ENCODE measurements at regions not wholly inside any gene's neighbourhood (a gene's known extent, or its start where the extent isn't known, plus 50 kb on each side); places are given as distances from the start of the nearest gene placed in this dataset.

DNA sequence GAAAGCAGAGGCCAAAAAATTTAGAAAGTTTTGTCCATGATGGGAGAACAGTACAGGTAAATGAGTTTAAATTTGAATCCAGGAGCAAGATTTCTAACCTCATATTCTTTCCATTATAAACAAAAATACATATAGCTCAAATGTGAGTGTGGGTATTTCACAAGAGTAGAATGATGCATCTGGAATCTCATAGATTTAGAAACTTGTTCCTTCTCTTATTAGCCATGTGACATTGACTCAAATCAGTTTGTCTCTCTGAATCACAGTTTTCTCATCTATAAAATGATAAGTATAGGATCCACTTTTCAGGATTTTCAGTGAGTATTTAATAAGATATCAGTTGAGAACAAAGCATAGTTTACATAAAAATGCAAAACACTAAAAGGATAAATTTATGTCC is 436.3 kb upstream of the PAPPA start:
- DNase-seq (no peak), ATAC-seq (replicated peaks) (no peak)
- Mint-ChIP-seq H3K27me3 (no peaks in the 10 kb centered on the region), H3K36me3 (ENCODE audit: insufficient read depth) (no peaks in the 10 kb centered on the region), H3K27ac (no peak overlapping the region), H3K9me3 (peaks cover 7% of the 10 kb centered on the region in 2 donors), H3K4me1 (ENCODE audit: low read depth in 2 of 2) (no peaks in the 10 kb centered on the region), H3K4me3 (no peak overlapping the region)

- Mint-ChIP-seq H3K36me3 (ENCODE audit: insufficient read depth) (no peaks in the 10 kb centered on the region), H3K27ac (no peak overlapping the region), H3K27me3 (no peaks in the 10 kb centered on the region), H3K9me3 (peaks cover 7% of the 10 kb centered on the region in 2 donors), H3K4me3 (no peak overlapping the region), H3K4me1 (ENCODE audit: low read depth in 2 of 2) (no peaks in the 10 kb centered on the region)
- DNase-seq (no peak), ATAC-seq (replicated peaks) (no peak)
These were observed 435.8 kb upstream of the PAPPA start for GRCh38 chr9:115717711-115718173.

GRCh38 chr9:115730396-115730795 is 423.2 kb upstream of the PAPPA start:
- Mint-ChIP-seq H3K4me1 (ENCODE audit: low read depth in 2 of 2) (no peaks in the 10 kb centered on the region), H3K36me3 (ENCODE audit: insufficient read depth) (no peaks in the 10 kb centered on the region), H3K27ac (no peak overlapping the region), H3K4me3 (no peak overlapping the region), H3K27me3 (no peaks in the 10 kb centered on the region), H3K9me3 (peaks cover 0 to 9% of the 10 kb centered on the region in 2 donors)
- DNase-seq (no peak), ATAC-seq (replicated peaks) (no peak)

- H3K4me3 Mint-ChIP-seq: no peak overlapping the region
- no peak overlapping the region for H3K27ac Mint-ChIP-seq
- ATAC-seq (replicated peaks): no peak
- no peaks in the 10 kb centered on the region for H3K36me3 Mint-ChIP-seq (ENCODE audit: insufficient read depth)
- peaks cover 0 to 9% of the 10 kb centered on the region in 2 donors for H3K9me3 Mint-ChIP-seq
- H3K27me3 Mint-ChIP-seq: no peaks in the 10 kb centered on the region
- H3K4me1 Mint-ChIP-seq (ENCODE audit: low read depth in 2 of 2): no peaks in the 10 kb centered on the region
- no peak for DNase-seq
These were observed 422.7 kb upstream of the PAPPA start for GRCh38 chr9:115730845-115731244.

DNA sequence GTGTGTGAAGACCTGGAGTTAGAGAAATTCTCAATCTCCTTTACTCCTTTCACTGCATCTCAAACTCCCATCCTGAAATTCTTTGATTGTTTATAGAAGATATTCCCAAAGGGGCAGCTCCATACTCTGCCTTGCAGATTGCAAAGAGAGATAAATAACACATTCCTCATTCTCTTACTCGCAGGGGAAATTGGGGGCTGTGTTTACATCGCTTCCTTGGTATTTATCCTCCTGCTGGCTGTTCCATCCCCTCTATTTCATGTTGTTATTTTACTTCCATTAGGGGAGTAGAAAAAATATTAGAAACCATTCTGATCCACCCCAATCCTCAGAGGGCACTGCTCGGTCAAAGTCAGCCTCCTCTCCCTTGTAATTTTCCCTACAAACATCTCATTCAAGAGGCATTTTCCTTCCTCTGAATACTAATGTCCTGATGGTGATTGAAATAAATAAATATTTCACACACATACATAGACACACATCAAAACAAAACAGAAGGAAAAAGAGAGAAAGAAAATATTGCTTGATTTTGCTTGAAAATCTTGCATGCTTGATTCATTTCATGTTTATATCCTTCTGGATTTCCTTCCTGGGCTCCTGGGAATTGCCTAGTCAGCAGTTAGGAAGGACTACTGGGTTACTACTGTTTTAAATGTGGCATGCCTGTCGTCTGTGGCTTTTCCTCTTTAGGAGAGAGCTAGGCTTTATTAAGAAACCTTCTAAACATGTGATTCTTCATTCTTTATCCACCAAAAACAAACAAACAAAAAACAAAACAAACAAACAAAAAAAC is 420.1 kb upstream of the PAPPA start:
- no peaks in the 10 kb centered on the region for H3K36me3 Mint-ChIP-seq (ENCODE audit: insufficient read depth)
- DNase-seq: no peak
- H3K4me3 Mint-ChIP-seq: no peak overlapping the region
- ATAC-seq (replicated peaks): no peak
- no peak overlapping the region for H3K27ac Mint-ChIP-seq
- H3K27me3 Mint-ChIP-seq: no peaks in the 10 kb centered on the region
- no peaks in the 10 kb centered on the region for H3K4me1 Mint-ChIP-seq (ENCODE audit: low read depth in 2 of 2)
- peaks cover 0 to 3% of the 10 kb centered on the region in 2 donors for H3K9me3 Mint-ChIP-seq

- DNase-seq (no peak), ATAC-seq (replicated peaks) (no peak)
- Mint-ChIP-seq H3K4me1 (ENCODE audit: low read depth in 2 of 2) (no peaks in the 10 kb centered on the region), H3K36me3 (ENCODE audit: insufficient read depth) (peaks cover 2% of the 10 kb centered on the region), H3K27me3 (no peaks in the 10 kb centered on the region), H3K27ac (no peak overlapping the region), H3K9me3 (peaks cover 2% of the 10 kb centered on the region in 2 donors), H3K4me3 (no peak overlapping the region)
These were observed 414.3 kb upstream of the PAPPA start for GRCh38 chr9:115739096-115739875.

DNA sequence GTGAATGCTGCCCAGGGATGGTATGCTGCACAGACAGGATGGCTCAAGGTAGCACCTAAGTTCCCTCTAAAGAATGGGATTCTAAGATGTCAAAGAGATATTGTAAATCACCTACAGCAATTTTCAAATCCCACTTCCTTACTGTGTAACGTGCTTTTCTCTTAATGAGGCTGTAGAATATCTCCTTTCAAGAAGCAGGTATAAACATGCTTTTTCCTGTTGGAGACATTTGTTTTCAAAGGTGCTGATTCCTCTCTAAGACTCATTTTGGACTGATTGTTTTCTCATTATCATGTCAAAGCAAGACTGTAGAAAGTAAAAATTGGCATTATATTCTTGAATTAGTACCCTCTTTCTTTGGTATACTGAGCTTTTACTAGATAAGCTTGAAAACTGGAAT is 412.6 kb upstream of the PAPPA start:
- Mint-ChIP-seq H3K4me3 (no peak overlapping the region), H3K36me3 (ENCODE audit: insufficient read depth) (peaks cover 2% of the 10 kb centered on the region), H3K27me3 (no peaks in the 10 kb centered on the region), H3K27ac (no peak overlapping the region), H3K4me1 (ENCODE audit: low read depth in 2 of 2) (no peaks in the 10 kb centered on the region), H3K9me3 (peaks cover 2 to 6% of the 10 kb centered on the region in 2 donors)
- ATAC-seq (replicated peaks) (no peak), DNase-seq (no peak)

DNA sequence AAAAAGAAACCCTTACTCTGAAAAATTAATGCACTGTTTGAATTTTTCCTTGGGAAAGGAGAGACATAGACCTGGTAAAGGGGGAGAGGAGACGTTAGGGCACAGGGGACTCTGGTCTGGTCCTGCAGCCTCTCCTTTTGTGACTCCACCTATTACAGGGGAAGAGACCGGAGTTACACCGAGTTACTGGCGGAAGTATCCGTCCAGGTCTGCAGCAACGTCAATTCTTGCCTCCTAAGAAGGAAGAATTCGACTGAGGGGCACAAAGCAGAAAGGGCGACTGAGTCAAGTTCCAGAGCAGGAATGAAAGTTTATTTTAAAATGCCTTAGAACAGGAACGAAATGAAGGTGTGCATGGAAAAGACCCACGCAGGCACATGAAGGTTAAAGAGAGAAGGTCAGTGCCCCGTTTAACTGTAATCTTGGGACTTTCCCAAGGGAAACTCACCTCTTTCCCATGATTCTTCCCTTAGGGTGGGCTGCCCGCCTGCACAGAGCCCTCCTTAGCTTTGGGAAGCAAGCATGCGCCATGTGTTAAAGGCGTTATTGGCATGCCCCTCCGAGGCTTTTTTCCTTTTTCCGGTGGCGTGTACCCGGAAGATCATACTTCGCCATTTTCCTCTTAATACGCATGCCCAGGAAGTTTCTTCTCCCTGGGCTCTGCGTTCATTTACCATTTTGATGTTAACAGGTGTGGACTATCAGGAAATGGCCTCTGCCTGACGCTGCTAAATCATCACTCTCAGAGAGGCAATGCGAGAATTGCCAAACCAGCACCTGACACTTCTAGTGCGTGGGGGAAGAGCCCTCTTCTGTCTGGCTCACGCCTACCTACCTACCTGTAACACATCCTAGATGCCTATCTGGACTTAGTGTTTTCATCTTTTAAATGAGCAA is 409.6 kb upstream of the PAPPA start:
- H3K36me3 Mint-ChIP-seq (ENCODE audit: insufficient read depth): peaks cover 2% of the 10 kb centered on the region
- no peak for ATAC-seq (replicated peaks)

DNA sequence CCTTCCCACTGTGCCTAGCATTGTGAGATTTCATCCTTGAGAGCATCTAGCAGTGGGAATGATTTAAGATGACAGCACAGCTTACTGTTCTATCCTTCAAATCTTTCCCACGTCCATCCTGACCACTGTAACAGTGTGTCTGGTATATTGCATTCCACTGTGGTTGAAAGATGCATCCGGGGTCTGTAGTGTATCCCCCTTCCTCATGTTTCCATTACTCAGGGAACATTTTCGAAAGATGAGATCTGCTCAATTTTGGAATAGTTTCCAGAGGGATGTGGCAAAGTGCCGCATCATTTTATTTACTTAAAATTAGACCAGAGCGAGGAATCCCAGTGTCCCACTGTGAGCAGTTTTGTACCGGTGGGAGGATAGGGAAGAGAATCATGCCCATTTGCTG is 407.1 kb upstream of the PAPPA start:
- no peak overlapping the region for H3K27ac Mint-ChIP-seq
- DNase-seq: no peak
- ATAC-seq (replicated peaks): no peak
- no peaks in the 10 kb centered on the region for H3K4me1 Mint-ChIP-seq (ENCODE audit: low read depth in 2 of 2)
- H3K36me3 Mint-ChIP-seq (ENCODE audit: insufficient read depth): peaks cover 2% of the 10 kb centered on the region
- peaks cover 2 to 6% of the 10 kb centered on the region in 2 donors for H3K9me3 Mint-ChIP-seq
- no peak overlapping the region for H3K4me3 Mint-ChIP-seq
- H3K27me3 Mint-ChIP-seq: no peaks in the 10 kb centered on the region

More for the DNA sequence above, 409.6 kb upstream of the PAPPA start:
- no peaks in the 10 kb centered on the region for H3K4me1 Mint-ChIP-seq (ENCODE audit: low read depth in 2 of 2)
- no peak for DNase-seq
- H3K9me3 Mint-ChIP-seq: peaks cover 0 to 6% of the 10 kb centered on the region in 2 donors
- H3K4me3 Mint-ChIP-seq: no peak overlapping the region
- H3K27me3 Mint-ChIP-seq: no peaks in the 10 kb centered on the region
- H3K27ac Mint-ChIP-seq: no peak overlapping the region

- ATAC-seq (replicated peaks) (no peak), DNase-seq (no peak)
- Mint-ChIP-seq H3K27ac (no peak overlapping the region), H3K4me3 (no peak overlapping the region), H3K36me3 (ENCODE audit: insufficient read depth) (no peaks in the 10 kb centered on the region), H3K4me1 (ENCODE audit: low read depth in 2 of 2) (no peaks in the 10 kb centered on the region), H3K9me3 (peaks cover 2 to 6% of the 10 kb centered on the region in 2 donors), H3K27me3 (no peaks in the 10 kb centered on the region)
These were observed 405.9 kb upstream of the PAPPA start for GRCh38 chr9:115747731-115748130.

GRCh38 chr9:115756736-115757135 is 396.9 kb upstream of the PAPPA start:
- Mint-ChIP-seq H3K4me3 (no peak overlapping the region), H3K27me3 (no peaks in the 10 kb centered on the region), H3K4me1 (ENCODE audit: low read depth in 2 of 2) (no peaks in the 10 kb centered on the region), H3K36me3 (ENCODE audit: insufficient read depth) (no peaks in the 10 kb centered on the region), H3K27ac (no peak overlapping the region), H3K9me3 (peaks cover 0 to 10% of the 10 kb centered on the region in 2 donors)
- ATAC-seq (replicated peaks) (no peak), DNase-seq (no peak)

GRCh38 chr9:115757461-115757860 is 396.1 kb upstream of the PAPPA start:
- DNase-seq: no peak
- H3K36me3 Mint-ChIP-seq (ENCODE audit: insufficient read depth): no peaks in the 10 kb centered on the region

GRCh38 chr9:115758441-115758840 is 395.1 kb upstream of the PAPPA start:
- Mint-ChIP-seq H3K4me3 (no peak overlapping the region), H3K4me1 (ENCODE audit: low read depth in 2 of 2) (no peaks in the 10 kb centered on the region), H3K27ac (no peak overlapping the region), H3K9me3 (peaks cover 0 to 10% of the 10 kb centered on the region in 2 donors), H3K36me3 (ENCODE audit: insufficient read depth) (no peaks in the 10 kb centered on the region), H3K27me3 (no peaks in the 10 kb centered on the region)
- DNase-seq (no peak), ATAC-seq (replicated peaks) (no peak)

More at GRCh38 chr9:115757461-115757860, 396.1 kb upstream of the PAPPA start:
- H3K4me3 Mint-ChIP-seq: no peak overlapping the region
- H3K9me3 Mint-ChIP-seq: peaks cover 0 to 10% of the 10 kb centered on the region in 2 donors
- ATAC-seq (replicated peaks): no peak
- H3K27ac Mint-ChIP-seq: no peak overlapping the region
- H3K4me1 Mint-ChIP-seq (ENCODE audit: low read depth in 2 of 2): no peaks in the 10 kb centered on the region
- H3K27me3 Mint-ChIP-seq: no peaks in the 10 kb centered on the region

Measured in effector memory CD8-positive, alpha-beta T cell (primary cell).